ENCODE measurements at regions not wholly inside any gene's neighbourhood (a gene's known extent, or its start where the extent isn't known, plus 50 kb on each side); places are given as distances from the start of the nearest gene placed in this dataset.

DNA sequence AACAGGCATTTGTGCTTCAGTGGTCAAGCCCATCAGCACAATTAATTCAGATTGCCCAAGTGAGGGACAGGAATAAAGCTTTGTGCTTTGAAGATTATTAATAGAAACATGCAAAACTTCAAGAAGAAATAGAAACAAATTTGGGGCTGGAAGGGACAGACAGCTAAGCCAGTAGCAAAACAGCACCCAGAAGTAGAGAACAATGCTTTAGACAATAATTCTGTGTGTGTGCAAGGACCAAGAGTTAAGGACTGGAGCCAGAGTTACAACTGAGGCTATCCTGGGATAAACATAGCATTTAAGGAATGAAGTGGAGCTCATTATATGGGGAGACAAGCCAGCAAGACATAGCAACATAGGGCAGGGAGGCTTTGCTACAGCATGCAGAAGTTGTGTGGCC lies 251.9 kb upstream of the DAB1 start:
- TF ChIP-seq CTCF (IDR thresholded peaks at IDR 0.05) (no peak), EZH2 (IDR thresholded peaks at IDR 0.05; ENCODE audit: borderline replicate concordance, insufficient read depth, low read depth, low read length, poor library complexity, severe bottlenecking) (no peak)
